K562 (cell line): ENCODE measurements at regions not wholly inside any gene's neighbourhood (a gene's known extent, or its start where the extent isn't known, plus 50 kb on each side); places are given as distances from the start of the nearest gene placed in this dataset.

Experiments used
- AFF1 ChIP-seq, 2 experiments: fragments of 450-650 bp; IDR thresholded peaks; 2 replicates each; pipeline ENCODE4 v1.6.1; 2018; ENCODE audit warnings: mild to moderate bottlenecking in 2 of 2, low read depth in 1 of 2; ENCODE audit not compliant: partially characterized antibody in 2 of 2
- HIVEP1 ChIP-seq: fragments of 250-450 bp; sonication (Bioruptor Pico); IDR thresholded peaks from 2 replicates; pipeline ENCODE4 v1.4.0; 2020; ENCODE audit warnings: mild to moderate bottlenecking
- JUN ChIP-seq, 2 experiments: sonication (generic) in 1 of 2; formaldehyde crosslinking in 1 of 2; IDR thresholded peaks; 2 replicates each; pipeline versions ENCODE4 v1.6.1 to v1.8.0; 2012 to 2022; ENCODE audit warnings: borderline replicate concordance in 2 of 2, mild to moderate bottlenecking in 2 of 2, improper control_type of control experiment in 1 of 2, low read depth in 1 of 2, low read length in 1 of 2, missing genetic modification reagents in 1 of 2
- POLR2B ChIP-seq: fragments of 450-650 bp; IDR thresholded peaks from 2 replicates; pipeline ENCODE4 v1.6.1; 2018; ENCODE audit warnings: low read depth; ENCODE audit not compliant: partially characterized antibody
- SMAD4 ChIP-seq: fragments of 250-450 bp; sonication (Bioruptor Pico); conservative IDR thresholded peaks from 2 replicates; pipeline ENCODE4 v1.8.0; 2021; ENCODE audit warnings: inconsistent platforms, mild to moderate bottlenecking, moderate library complexity
- SRSF3 ChIP-seq: fragments of 200-400 bp; formaldehyde crosslinking; IDR thresholded peaks from 2 replicates; pipeline ENCODE4 v1.6.1; 2016; ENCODE audit warnings: mild to moderate bottlenecking, low read length, moderate library complexity; ENCODE audit not compliant: insufficient read depth
- SRSF9 ChIP-seq: fragments of 200-400 bp; formaldehyde crosslinking; IDR thresholded peaks from 2 replicates; pipeline ENCODE4 v1.6.1; 2017; ENCODE audit warnings: low read depth, low read length, borderline replicate concordance
- ZBTB33 ChIP-seq: sonication (generic); formaldehyde crosslinking; IDR thresholded peaks from 2 replicates; pipeline ENCODE4 v1.8.1; 2023; ENCODE audit warnings: mild to moderate bottlenecking, missing genetic modification reagents
- ZBTB40 ChIP-seq, 2 experiments: fragments of 450-650 bp in 1 of 2; sonication (generic) in 1 of 2; formaldehyde crosslinking in 1 of 2; IDR thresholded peaks; 2 replicates each; pipeline versions ENCODE4 v1.7.1 to v1.9.0; 2016 to 2022; ENCODE audit warnings: inconsistent platforms in 1 of 2, mild to moderate bottlenecking in 1 of 2, missing genetic modification reagents in 1 of 2
- ZNF644 ChIP-seq: fragments of 200-800 bp; sonication (Bioruptor generic); IDR thresholded peaks from 2 replicates; pipeline ENCODE4 v1.6.1; 2016; ENCODE audit warnings: low read depth, missing genetic modification characterization, missing compliant biosample characterization

- TF ChIP-seq ZBTB40 (IDR thresholded peaks at IDR 0.05), result no peak
- TF ChIP-seq ZBTB40 (CRISPR knock-in tag; IDR thresholded peaks at IDR 0.05), result no peak
- no peak for TF ChIP-seq SRSF9
- TF ChIP-seq SRSF3, result no peak
- TF ChIP-seq JUN (IDR thresholded peaks at IDR 0.05; ENCODE audit: borderline replicate concordance, low read depth, low read length), result no peak
- TF ChIP-seq JUN (CRISPR knock-in tag; IDR thresholded peaks at IDR 0.05; ENCODE audit: borderline replicate concordance), result no peak
- no peak for TF ChIP-seq AFF1 (IDR thresholded peaks at IDR 0.05; ENCODE audit: low read depth in 1 of 2, partially characterized antibody in 2 of 2)
- TF ChIP-seq POLR2B, result no peak
- no peak for TF ChIP-seq ZBTB33 (CRISPR knock-in tag)
- TF ChIP-seq HIVEP1 (CRISPR knock-in tag), result no peak
- no peak for TF ChIP-seq ZNF644 (tag)
- no peak for TF ChIP-seq SMAD4 (CRISPR knock-in tag)
Measured at GRCh38 chr5:167574464-167574863, 717.0 kb upstream of the WWC1 start (continued).
